ENCODE measurements at regions not wholly inside any gene's neighbourhood (a gene's known extent, or its start where the extent isn't known, plus 50 kb on each side); places are given as distances from the start of the nearest gene placed in this dataset.

GRCh38 chr12:98229540-98229924 lies 285.9 kb upstream of the TMPO start:
- TF ChIP-seq CTBP1 (IDR thresholded peaks at IDR 0.05; ENCODE audit: borderline replicate concordance): no peak
- no peak for TF ChIP-seq TARDBP (IDR thresholded peaks at IDR 0.05)
- no peak for TF ChIP-seq FOXM1 (IDR thresholded peaks at IDR 0.05; ENCODE audit: borderline replicate concordance)
- no peak for TF ChIP-seq SP1 (IDR thresholded peaks at IDR 0.05)
- TF ChIP-seq ELF4 (IDR thresholded peaks at IDR 0.05): no peak
- TF ChIP-seq NFRKB (IDR thresholded peaks at IDR 0.05): no peak
- TF ChIP-seq BHLHE40 (IDR thresholded peaks at IDR 0.05; ENCODE audit: borderline replicate concordance): no peak
- no peak for TF ChIP-seq FOXK2 (IDR thresholded peaks at IDR 0.05)
- no peak for TF ChIP-seq ZNF384 (IDR thresholded peaks at IDR 0.05)
- no peak for TF ChIP-seq FOXA1 (IDR thresholded peaks at IDR 0.05)
- TF ChIP-seq HDGF (IDR thresholded peaks at IDR 0.05; ENCODE audit: borderline replicate concordance): no peak
- TF ChIP-seq L3MBTL2 (conservative IDR thresholded peaks at IDR 0.05): no peak
- TF ChIP-seq SUZ12 (IDR thresholded peaks at IDR 0.05): no peak
- no peak for TF ChIP-seq ARNT (IDR thresholded peaks at IDR 0.05)
